ENCODE measurements at regions not wholly inside any gene's neighbourhood (a gene's known extent, or its start where the extent isn't known, plus 50 kb on each side); places are given as distances from the start of the nearest gene placed in this dataset.

DNA sequence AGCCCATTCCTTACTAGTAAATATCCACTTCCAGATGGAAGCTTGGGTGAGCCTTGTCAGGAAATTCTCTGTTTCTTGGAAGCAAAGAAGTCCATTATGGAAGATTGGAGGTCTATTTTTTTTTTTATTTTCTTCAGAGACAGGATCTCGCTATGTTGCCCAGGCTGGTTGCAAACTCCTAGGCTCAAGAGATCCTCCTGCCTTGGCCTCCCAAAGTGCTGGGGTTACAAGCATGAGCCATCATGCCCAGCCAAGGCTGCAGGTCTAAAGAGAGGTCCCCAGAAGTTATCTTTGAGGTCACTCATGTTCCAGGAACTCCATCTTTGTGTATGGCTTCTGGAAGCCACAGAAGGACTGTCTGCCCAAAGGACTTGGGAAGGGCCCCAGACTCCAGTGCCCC, 255.3 kb downstream of the LY86 start:
- no TSS peak for BruUV-seq (replicated peaks)
- intact Hi-C loops (cut with micrococcal nuclease; ENCODE audit: unreplicated experiment), result no loop called here
- no peak overlapping the region for H3K4me2 ChIP-seq (ENCODE audit: low read length)
- H3K9me3 ChIP-seq (ENCODE audit: low read length), result no peaks in the 10 kb centered on the region
- no peaks in the 10 kb centered on the region for H4K20me1 ChIP-seq (ENCODE audit: insufficient read depth, low read length)
- POLR2A ChIA-PET, result interaction anchor here (0.5 kb wide), 1 partner anchor 10 kb away, joined by 3 read pairs; no protein-coding TSS in a partner anchor
- H3K36me3 ChIP-seq (ENCODE audit: insufficient read depth, low read length), result no peaks in the 10 kb centered on the region
- TF ChIP-seq, protein P1, sequence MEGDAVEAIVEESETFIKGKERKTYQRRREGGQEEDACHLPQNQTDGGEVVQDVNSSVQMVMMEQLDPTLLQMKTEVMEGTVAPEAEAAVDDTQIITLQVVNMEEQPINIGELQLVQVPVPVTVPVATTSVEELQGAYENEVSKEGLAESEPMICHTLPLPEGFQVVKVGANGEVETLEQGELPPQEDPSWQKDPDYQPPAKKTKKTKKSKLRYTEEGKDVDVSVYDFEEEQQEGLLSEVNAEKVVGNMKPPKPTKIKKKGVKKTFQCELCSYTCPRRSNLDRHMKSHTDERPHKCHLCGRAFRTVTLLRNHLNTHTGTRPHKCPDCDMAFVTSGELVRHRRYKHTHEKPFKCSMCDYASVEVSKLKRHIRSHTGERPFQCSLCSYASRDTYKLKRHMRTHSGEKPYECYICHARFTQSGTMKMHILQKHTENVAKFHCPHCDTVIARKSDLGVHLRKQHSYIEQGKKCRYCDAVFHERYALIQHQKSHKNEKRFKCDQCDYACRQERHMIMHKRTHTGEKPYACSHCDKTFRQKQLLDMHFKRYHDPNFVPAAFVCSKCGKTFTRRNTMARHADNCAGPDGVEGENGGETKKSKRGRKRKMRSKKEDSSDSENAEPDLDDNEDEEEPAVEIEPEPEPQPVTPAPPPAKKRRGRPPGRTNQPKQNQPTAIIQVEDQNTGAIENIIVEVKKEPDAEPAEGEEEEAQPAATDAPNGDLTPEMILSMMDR (conservative IDR thresholded peaks at IDR 0.05; ENCODE audit: low read length), result no peak
- TF ChIP-seq EZH2phosphoT487 (IDR thresholded peaks at IDR 0.05; ENCODE audit: borderline replicate concordance, low read depth, low read length), result no peak
- no peak overlapping the region for H3K27ac ChIP-seq (ENCODE audit: low read depth, low read length, poor library complexity, severe bottlenecking)
- CTCF ChIA-PET (ENCODE audit: unreplicated experiment), result interaction anchor here (0.5 kb wide), 1 partner anchor 781 kb away, joined by 3 read pairs; no protein-coding TSS in a partner anchor
- no peaks in the 10 kb centered on the region for H3K79me2 ChIP-seq (ENCODE audit: insufficient read depth, low read depth, low read length)
- no peak overlapping the region for H3K4me3 ChIP-seq (ENCODE audit: low read depth, low read length, poor library complexity, severe bottlenecking)
- H3K4me1 ChIP-seq (ENCODE audit: insufficient read depth, low read length, poor library complexity, severe bottlenecking), result no peaks in the 10 kb centered on the region
- DNase-seq (ENCODE audit: low spot score), result no peak
- no peaks in the 10 kb centered on the region for H3K9me2 ChIP-seq (ENCODE audit: insufficient read depth, low read length)
- H2AFZ ChIP-seq (ENCODE audit: low read length), result no peak overlapping the region

DNA sequence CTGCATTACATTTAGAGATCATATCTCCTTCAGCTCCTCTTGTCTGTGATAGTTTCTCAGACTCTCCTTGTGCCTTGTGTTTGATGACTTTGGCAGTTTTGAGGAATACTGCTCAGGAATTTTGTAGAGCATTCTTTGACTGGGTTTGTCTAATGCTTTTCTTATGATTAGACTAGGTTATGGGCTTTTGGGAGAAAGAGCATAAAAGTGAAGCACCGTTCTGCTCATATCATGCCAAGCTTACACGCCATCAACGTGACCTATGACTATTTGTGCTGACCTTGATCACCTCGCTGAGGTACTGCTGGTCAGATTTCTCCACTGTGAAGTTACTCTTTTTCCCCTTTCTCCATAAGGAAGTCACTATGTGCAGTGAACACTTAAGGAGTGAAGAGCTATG, 256.0 kb downstream of the LY86 start:
- Histone ChIP-seq H3K4me1 (ENCODE audit: insufficient read depth, low read length, poor library complexity, severe bottlenecking) (no peaks in the 10 kb centered on the region), H3K4me3 (ENCODE audit: low read depth, low read length, poor library complexity, severe bottlenecking) (no peak overlapping the region), H3K9me3 (ENCODE audit: low read length) (no peaks in the 10 kb centered on the region), H3K4me2 (ENCODE audit: low read length) (no peak overlapping the region), H2AFZ (ENCODE audit: low read length) (no peak overlapping the region), H3K79me2 (ENCODE audit: insufficient read depth, low read depth, low read length) (no peaks in the 10 kb centered on the region), H3K27ac (ENCODE audit: low read depth, low read length, poor library complexity, severe bottlenecking) (no peak overlapping the region), H3K9me2 (ENCODE audit: insufficient read depth, low read length) (no peaks in the 10 kb centered on the region), H4K20me1 (ENCODE audit: insufficient read depth, low read length) (no peaks in the 10 kb centered on the region), H3K36me3 (ENCODE audit: insufficient read depth, low read length) (no peaks in the 10 kb centered on the region)
- intact Hi-C loops (cut with micrococcal nuclease; ENCODE audit: unreplicated experiment), result no loop called here
- no TSS peak for BruUV-seq (replicated peaks)
- no peak for DNase-seq (ENCODE audit: low spot score)
- TF ChIP-seq, protein P1 (conservative IDR thresholded peaks at IDR 0.05; ENCODE audit: low read length), result no peak
- TF ChIP-seq EZH2phosphoT487 (IDR thresholded peaks at IDR 0.05; ENCODE audit: borderline replicate concordance, low read depth, low read length), result no peak
- CTCF ChIA-PET (ENCODE audit: unreplicated experiment), result no interaction called here
- POLR2A ChIA-PET, result no interaction called here

DNA sequence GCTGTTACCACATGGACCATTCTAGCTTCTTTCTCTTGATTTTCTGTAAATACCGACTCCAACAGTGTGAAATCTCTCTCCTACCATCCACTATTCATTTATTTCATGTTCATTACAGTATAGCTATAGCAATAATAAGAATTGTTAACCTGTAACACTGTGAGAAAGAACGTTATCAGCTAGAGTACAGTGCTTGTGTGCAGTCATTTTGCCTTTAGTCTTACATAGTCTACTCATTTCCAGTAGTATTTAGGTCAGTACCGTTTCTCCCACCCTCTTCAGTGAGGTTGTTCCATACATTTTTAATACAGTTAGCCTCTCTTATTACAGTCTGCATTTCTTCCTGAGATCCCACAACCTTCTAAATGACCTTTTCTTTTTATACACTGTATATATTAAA, 257.1 kb downstream of the LY86 start:
- DNase-seq (ENCODE audit: low spot score), result no peak
- Histone ChIP-seq H3K4me2 (ENCODE audit: low read length) (no peak overlapping the region), H2AFZ (ENCODE audit: low read length) (no peak overlapping the region), H4K20me1 (ENCODE audit: insufficient read depth, low read length) (no peaks in the 10 kb centered on the region), H3K27ac (ENCODE audit: low read depth, low read length, poor library complexity, severe bottlenecking) (no peak overlapping the region), H3K9me3 (ENCODE audit: low read length) (no peaks in the 10 kb centered on the region), H3K9me2 (ENCODE audit: insufficient read depth, low read length) (no peaks in the 10 kb centered on the region), H3K4me3 (ENCODE audit: low read depth, low read length, poor library complexity, severe bottlenecking) (no peak overlapping the region), H3K79me2 (ENCODE audit: insufficient read depth, low read depth, low read length) (no peaks in the 10 kb centered on the region), H3K4me1 (ENCODE audit: insufficient read depth, low read length, poor library complexity, severe bottlenecking) (no peaks in the 10 kb centered on the region), H3K36me3 (ENCODE audit: insufficient read depth, low read length) (no peaks in the 10 kb centered on the region)
- POLR2A ChIA-PET, result interaction anchor here (0.6 kb wide), 1 partner anchor 577 kb away, joined by 3 read pairs; no protein-coding TSS in a partner anchor
- intact Hi-C loops (cut with micrococcal nuclease; ENCODE audit: unreplicated experiment), result no loop called here
- no TSS peak for BruUV-seq (replicated peaks)
- TF ChIP-seq, protein P1 (conservative IDR thresholded peaks at IDR 0.05; ENCODE audit: low read length), result no peak
- no peak for TF ChIP-seq EZH2phosphoT487 (IDR thresholded peaks at IDR 0.05; ENCODE audit: borderline replicate concordance, low read depth, low read length)
- CTCF ChIA-PET (ENCODE audit: unreplicated experiment), result no interaction called here
